ENCODE measurements at regions not wholly inside any gene's neighbourhood (a gene's known extent, or its start where the extent isn't known, plus 50 kb on each side); places are given as distances from the start of the nearest gene placed in this dataset.

DNA sequence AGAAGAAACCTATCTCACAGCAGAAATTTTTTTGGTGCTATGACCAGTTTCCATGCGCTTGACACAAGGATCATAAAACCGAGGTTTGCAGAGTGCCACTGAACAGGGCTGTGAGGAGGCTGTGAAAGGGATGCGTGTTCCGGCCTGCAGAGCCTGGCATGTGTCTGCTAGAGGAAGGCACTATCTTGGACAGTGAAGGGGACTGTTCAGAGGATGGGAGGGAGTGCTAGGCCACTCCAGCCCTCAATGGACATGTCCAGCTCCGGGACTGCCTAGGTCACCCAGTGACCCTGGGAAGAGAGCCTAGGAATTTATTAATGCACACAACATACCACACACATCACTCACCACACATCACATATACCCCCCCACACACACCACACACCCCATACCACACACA is 275.9 kb downstream of the GADD45G start:
- TF ChIP-seq ZNF140 (tag by site-specific recombination; IDR thresholded peaks at IDR 0.05) = no peak
- TF ChIP-seq, protein P1, sequence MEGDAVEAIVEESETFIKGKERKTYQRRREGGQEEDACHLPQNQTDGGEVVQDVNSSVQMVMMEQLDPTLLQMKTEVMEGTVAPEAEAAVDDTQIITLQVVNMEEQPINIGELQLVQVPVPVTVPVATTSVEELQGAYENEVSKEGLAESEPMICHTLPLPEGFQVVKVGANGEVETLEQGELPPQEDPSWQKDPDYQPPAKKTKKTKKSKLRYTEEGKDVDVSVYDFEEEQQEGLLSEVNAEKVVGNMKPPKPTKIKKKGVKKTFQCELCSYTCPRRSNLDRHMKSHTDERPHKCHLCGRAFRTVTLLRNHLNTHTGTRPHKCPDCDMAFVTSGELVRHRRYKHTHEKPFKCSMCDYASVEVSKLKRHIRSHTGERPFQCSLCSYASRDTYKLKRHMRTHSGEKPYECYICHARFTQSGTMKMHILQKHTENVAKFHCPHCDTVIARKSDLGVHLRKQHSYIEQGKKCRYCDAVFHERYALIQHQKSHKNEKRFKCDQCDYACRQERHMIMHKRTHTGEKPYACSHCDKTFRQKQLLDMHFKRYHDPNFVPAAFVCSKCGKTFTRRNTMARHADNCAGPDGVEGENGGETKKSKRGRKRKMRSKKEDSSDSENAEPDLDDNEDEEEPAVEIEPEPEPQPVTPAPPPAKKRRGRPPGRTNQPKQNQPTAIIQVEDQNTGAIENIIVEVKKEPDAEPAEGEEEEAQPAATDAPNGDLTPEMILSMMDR (tag by site-specific recombination; IDR thresholded peaks at IDR 0.05) = no peak
- TF ChIP-seq, protein P2, sequence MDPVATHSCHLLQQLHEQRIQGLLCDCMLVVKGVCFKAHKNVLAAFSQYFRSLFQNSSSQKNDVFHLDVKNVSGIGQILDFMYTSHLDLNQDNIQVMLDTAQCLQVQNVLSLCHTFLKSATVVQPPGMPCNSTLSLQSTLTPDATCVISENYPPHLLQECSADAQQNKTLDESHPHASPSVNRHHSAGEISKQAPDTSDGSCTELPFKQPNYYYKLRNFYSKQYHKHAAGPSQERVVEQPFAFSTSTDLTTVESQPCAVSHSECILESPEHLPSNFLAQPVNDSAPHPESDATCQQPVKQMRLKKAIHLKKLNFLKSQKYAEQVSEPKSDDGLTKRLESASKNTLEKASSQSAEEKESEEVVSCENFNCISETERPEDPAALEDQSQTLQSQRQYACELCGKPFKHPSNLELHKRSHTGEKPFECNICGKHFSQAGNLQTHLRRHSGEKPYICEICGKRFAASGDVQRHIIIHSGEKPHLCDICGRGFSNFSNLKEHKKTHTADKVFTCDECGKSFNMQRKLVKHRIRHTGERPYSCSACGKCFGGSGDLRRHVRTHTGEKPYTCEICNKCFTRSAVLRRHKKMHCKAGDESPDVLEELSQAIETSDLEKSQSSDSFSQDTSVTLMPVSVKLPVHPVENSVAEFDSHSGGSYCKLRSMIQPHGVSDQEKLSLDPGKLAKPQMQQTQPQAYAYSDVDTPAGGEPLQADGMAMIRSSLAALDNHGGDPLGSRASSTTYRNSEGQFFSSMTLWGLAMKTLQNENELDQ (tag by site-specific recombination; IDR thresholded peaks at IDR 0.05; ENCODE audit: low read depth) = no peak
- TF ChIP-seq, protein P3, sequence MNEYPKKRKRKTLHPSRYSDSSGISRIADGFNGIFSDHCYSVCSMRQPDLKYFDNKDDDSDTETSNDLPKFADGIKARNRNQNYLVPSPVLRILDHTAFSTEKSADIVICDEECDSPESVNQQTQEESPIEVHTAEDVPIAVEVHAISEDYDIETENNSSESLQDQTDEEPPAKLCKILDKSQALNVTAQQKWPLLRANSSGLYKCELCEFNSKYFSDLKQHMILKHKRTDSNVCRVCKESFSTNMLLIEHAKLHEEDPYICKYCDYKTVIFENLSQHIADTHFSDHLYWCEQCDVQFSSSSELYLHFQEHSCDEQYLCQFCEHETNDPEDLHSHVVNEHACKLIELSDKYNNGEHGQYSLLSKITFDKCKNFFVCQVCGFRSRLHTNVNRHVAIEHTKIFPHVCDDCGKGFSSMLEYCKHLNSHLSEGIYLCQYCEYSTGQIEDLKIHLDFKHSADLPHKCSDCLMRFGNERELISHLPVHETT (tag by site-specific recombination; IDR thresholded peaks at IDR 0.05) = no peak
- no peak for TF ChIP-seq ZNF248 (tag by site-specific recombination; IDR thresholded peaks at IDR 0.05)
- no peak for TF ChIP-seq YY1 (tag by site-specific recombination; IDR thresholded peaks at IDR 0.05)
- no peak for TF ChIP-seq ZBTB7A (tag by site-specific recombination; IDR thresholded peaks at IDR 0.05; ENCODE audit: low read depth)
- TF ChIP-seq, protein P4, sequence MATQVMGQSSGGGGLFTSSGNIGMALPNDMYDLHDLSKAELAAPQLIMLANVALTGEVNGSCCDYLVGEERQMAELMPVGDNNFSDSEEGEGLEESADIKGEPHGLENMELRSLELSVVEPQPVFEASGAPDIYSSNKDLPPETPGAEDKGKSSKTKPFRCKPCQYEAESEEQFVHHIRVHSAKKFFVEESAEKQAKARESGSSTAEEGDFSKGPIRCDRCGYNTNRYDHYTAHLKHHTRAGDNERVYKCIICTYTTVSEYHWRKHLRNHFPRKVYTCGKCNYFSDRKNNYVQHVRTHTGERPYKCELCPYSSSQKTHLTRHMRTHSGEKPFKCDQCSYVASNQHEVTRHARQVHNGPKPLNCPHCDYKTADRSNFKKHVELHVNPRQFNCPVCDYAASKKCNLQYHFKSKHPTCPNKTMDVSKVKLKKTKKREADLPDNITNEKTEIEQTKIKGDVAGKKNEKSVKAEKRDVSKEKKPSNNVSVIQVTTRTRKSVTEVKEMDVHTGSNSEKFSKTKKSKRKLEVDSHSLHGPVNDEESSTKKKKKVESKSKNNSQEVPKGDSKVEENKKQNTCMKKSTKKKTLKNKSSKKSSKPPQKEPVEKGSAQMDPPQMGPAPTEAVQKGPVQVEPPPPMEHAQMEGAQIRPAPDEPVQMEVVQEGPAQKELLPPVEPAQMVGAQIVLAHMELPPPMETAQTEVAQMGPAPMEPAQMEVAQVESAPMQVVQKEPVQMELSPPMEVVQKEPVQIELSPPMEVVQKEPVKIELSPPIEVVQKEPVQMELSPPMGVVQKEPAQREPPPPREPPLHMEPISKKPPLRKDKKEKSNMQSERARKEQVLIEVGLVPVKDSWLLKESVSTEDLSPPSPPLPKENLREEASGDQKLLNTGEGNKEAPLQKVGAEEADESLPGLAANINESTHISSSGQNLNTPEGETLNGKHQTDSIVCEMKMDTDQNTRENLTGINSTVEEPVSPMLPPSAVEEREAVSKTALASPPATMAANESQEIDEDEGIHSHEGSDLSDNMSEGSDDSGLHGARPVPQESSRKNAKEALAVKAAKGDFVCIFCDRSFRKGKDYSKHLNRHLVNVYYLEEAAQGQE (tag by site-specific recombination; IDR thresholded peaks at IDR 0.05) = no peak
- no peak for TF ChIP-seq ZNF157 (tag by site-specific recombination; IDR thresholded peaks at IDR 0.05)
- TF ChIP-seq, protein P5, sequence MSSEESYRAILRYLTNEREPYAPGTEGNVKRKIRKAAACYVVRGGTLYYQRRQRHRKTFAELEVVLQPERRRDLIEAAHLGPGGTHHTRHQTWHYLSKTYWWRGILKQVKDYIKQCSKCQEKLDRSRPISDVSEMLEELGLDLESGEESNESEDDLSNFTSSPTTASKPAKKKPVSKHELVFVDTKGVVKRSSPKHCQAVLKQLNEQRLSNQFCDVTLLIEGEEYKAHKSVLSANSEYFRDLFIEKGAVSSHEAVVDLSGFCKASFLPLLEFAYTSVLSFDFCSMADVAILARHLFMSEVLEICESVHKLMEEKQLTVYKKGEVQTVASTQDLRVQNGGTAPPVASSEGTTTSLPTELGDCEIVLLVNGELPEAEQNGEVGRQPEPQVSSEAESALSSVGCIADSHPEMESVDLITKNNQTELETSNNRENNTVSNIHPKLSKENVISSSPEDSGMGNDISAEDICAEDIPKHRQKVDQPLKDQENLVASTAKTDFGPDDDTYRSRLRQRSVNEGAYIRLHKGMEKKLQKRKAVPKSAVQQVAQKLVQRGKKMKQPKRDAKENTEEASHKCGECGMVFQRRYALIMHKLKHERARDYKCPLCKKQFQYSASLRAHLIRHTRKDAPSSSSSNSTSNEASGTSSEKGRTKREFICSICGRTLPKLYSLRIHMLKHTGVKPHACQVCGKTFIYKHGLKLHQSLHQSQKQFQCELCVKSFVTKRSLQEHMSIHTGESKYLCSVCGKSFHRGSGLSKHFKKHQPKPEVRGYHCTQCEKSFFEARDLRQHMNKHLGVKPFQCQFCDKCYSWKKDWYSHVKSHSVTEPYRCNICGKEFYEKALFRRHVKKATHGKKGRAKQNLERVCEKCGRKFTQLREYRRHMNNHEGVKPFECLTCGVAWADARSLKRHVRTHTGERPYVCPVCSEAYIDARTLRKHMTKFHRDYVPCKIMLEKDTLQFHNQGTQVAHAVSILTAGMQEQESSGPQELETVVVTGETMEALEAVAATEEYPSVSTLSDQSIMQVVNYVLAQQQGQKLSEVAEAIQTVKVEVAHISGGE (tag by site-specific recombination; conservative IDR thresholded peaks at IDR 0.05; ENCODE audit: low read depth) = no peak
- TF ChIP-seq ZNF174 (tag by site-specific recombination; IDR thresholded peaks at IDR 0.05) = no peak
